GM21447 (cell line): ENCODE measurements at regions not wholly inside any gene's neighbourhood (a gene's known extent, or its start where the extent isn't known, plus 50 kb on each side); places are given as distances from the start of the nearest gene placed in this dataset.

Experiments used
- ATAC-seq: cut with Tn5 transposase; IDR thresholded peaks from one replicate; pipeline ENCODE4 v1.9.1; 2021; ENCODE audit not compliant: unreplicated experiment

GRCh38 chr22:48675141-48675829 is 1152.4 kb downstream of the BRD1 start:
- ATAC-seq, result no peak

GRCh38 chr22:48673806-48674500 is 1153.7 kb downstream of the BRD1 start:
- no peak for ATAC-seq

GRCh38 chr22:48672387-48672786 is 1155.3 kb downstream of the BRD1 start:
- no peak for ATAC-seq

GRCh38 chr22:48670731-48671130 is 1156.9 kb downstream of the BRD1 start:
- ATAC-seq, result no peak

- ATAC-seq, result no peak
Observed at GRCh38 chr22:48669986-48670716, 1157.5 kb downstream of the BRD1 start.

- ATAC-seq, result no peak
Observed at GRCh38 chr22:48669226-48669625, 1158.4 kb downstream of the BRD1 start.

GRCh38 chr22:48667289-48667688 is 1160.4 kb downstream of the BRD1 start:
- no peak for ATAC-seq

GRCh38 chr22:48666620-48667019 is 1161.1 kb downstream of the BRD1 start:
- no peak for ATAC-seq

GRCh38 chr22:48665311-48665995 is 1162.2 kb downstream of the BRD1 start:
- no peak for ATAC-seq

- ATAC-seq, result no peak
Observed at GRCh38 chr22:48664586-48664985, 1163.1 kb downstream of the BRD1 start.

- no peak for ATAC-seq
Observed at GRCh38 chr22:48663297-48663696, 1164.4 kb downstream of the BRD1 start.

GRCh38 chr22:48662476-48663135 is 1165.1 kb downstream of the BRD1 start:
- no peak for ATAC-seq

- no peak for ATAC-seq
Observed at GRCh38 chr22:48661984-48662383, 1165.7 kb downstream of the BRD1 start.

GRCh38 chr22:48660790-48661740 is 1166.6 kb downstream of the BRD1 start:
- ATAC-seq, result no peak

- no peak for ATAC-seq
Observed at GRCh38 chr22:48660104-48660789, 1167.4 kb downstream of the BRD1 start.

- ATAC-seq, result no peak
Observed at GRCh38 chr22:48659404-48659996, 1168.2 kb downstream of the BRD1 start.

GRCh38 chr22:48658871-48659270 is 1168.8 kb downstream of the BRD1 start:
- no peak for ATAC-seq

- no peak for ATAC-seq
Observed at GRCh38 chr22:48658246-48658645, 1169.4 kb downstream of the BRD1 start.

- ATAC-seq, result no peak
Observed at GRCh38 chr22:48654492-48654891, 1173.2 kb downstream of the BRD1 start.
